DOHH2 (cell line): ENCODE measurements at regions not wholly inside any gene's neighbourhood (a gene's known extent, or its start where the extent isn't known, plus 50 kb on each side); places are given as distances from the start of the nearest gene placed in this dataset.

Source experiments
- H3F3A ChIP-seq: fragments of 200-600 bp; sonication (generic), shearing (Covaris generic); 2 replicates; pipeline ENCODE4 v1.6.0; 2016; ENCODE audit warnings: antibody characterized with exemption, mild to moderate bottlenecking; ENCODE audit not compliant: control insufficient read depth, insufficient read depth
- H3K27ac ChIP-seq: fragments of 200-600 bp; sonication (generic); 2 replicates; pipeline ENCODE4 v1.5.1; 2014; ENCODE audit warnings: low read depth, mild to moderate bottlenecking, low read length, moderate library complexity
- H3K27me3 ChIP-seq: fragments of 200-600 bp; sonication (generic); 2 replicates; pipeline ENCODE4 v1.6.1; 2014; ENCODE audit warnings: mild to moderate bottlenecking, low read length, mixed read lengths; ENCODE audit not compliant: control insufficient read depth
- H3K36me3 ChIP-seq: fragments of 200-600 bp; sonication (generic); 2 replicates; pipeline ENCODE4 v1.6.1; 2014; ENCODE audit warnings: mild to moderate bottlenecking, low read length, moderate library complexity, mixed read lengths; ENCODE audit not compliant: control insufficient read depth
- H3K4me1 ChIP-seq: fragments of 200-600 bp; sonication (generic); 2 replicates; pipeline ENCODE4 v1.6.1; 2014; ENCODE audit warnings: mild to moderate bottlenecking, low read length, mixed read lengths; ENCODE audit not compliant: control insufficient read depth
- H3K4me2 ChIP-seq: fragments of 200-600 bp; sonication (generic); 2 replicates; pipeline ENCODE4 v1.6.0; 2014; ENCODE audit warnings: mild to moderate bottlenecking, low read length, moderate library complexity
- H3K4me3 ChIP-seq: fragments of 200-600 bp; sonication (generic); 2 replicates; pipeline ENCODE4 v1.5.1; 2014; ENCODE audit warnings: mild to moderate bottlenecking, low read length, mixed read lengths
- H3K79me2 ChIP-seq: fragments of 200-600 bp; sonication (generic); 2 replicates; pipeline ENCODE4 v1.6.1; 2014; ENCODE audit warnings: mild to moderate bottlenecking, low read length, mixed read lengths; ENCODE audit not compliant: control insufficient read depth
- H3K9me2 ChIP-seq: fragments of 200-600 bp; sonication (generic); replicated peaks from 2 replicates; pipeline ENCODE4 v1.6.1; 2014; ENCODE audit warnings: mild to moderate bottlenecking, low read length, mixed read lengths; ENCODE audit not compliant: control insufficient read depth
- H3K9me3 ChIP-seq: fragments of 200-600 bp; sonication (generic); 2 replicates; pipeline ENCODE4 v1.6.1; 2014; ENCODE audit warnings: antibody characterized with exemption, low read length, mixed read lengths; ENCODE audit not compliant: control insufficient read depth, insufficient read depth
- H4K20me1 ChIP-seq: fragments of 200-600 bp; sonication (generic); 2 replicates; pipeline ENCODE4 v1.6.0; 2014; ENCODE audit warnings: low read depth, mild to moderate bottlenecking, antibody characterized with exemption, low read length, moderate library complexity; ENCODE audit not compliant: control insufficient read depth, insufficient read depth
- CTCF ChIP-seq: fragments of 200-600 bp; sonication (generic); IDR thresholded peaks from one replicate; pipeline ENCODE4 v1.5.1; 2014; ENCODE audit warnings: antibody characterized with exemption, mild to moderate bottlenecking, low read depth, low read length; ENCODE audit not compliant: poor library complexity, severe bottlenecking
- EZH2phosphoT487 ChIP-seq: fragments of 200-600 bp; sonication (generic); IDR thresholded peaks from 2 replicates; pipeline ENCODE4 v1.6.1; 2017; ENCODE audit warnings: borderline replicate concordance, mild to moderate bottlenecking, antibody characterized with exemption, low read length, moderate library complexity, mixed read lengths

GRCh38 chr2:187165936-187166610 is 282.0 kb downstream of the CALCRL start:
- Histone ChIP-seq H3K36me3 (no peaks in the 10 kb centered on the region), H3K9me3 (no peaks in the 10 kb centered on the region), H3F3A (0 out of 2 replicates have a peak, but pooled peaks cover 2% of the 10 kb centered on the region), H3K27me3 (no peaks in the 10 kb centered on the region), H3K27ac (no peak overlapping the region), H3K79me2 (no peaks in the 10 kb centered on the region), H3K4me1 (peaks cover 19% of the 10 kb centered on the region), H3K9me2 (no peaks in the 10 kb centered on the region), H3K4me3 (no peak overlapping the region), H3K4me2 (no peak overlapping the region), H4K20me1 (no peaks in the 10 kb centered on the region)
- TF ChIP-seq CTCF (no peak), EZH2phosphoT487 (no peak)

GRCh38 chr2:187158452-187158851 is 289.6 kb downstream of the CALCRL start:
- Histone ChIP-seq H3K4me1 (no peaks in the 10 kb centered on the region), H3K4me3 (no peak overlapping the region), H3K9me3 (no peaks in the 10 kb centered on the region), H3K4me2 (no peak overlapping the region), H3K79me2 (no peaks in the 10 kb centered on the region), H4K20me1 (no peaks in the 10 kb centered on the region), H3K36me3 (no peaks in the 10 kb centered on the region), H3K9me2 (no peaks in the 10 kb centered on the region), H3K27me3 (no peaks in the 10 kb centered on the region), H3K27ac (no peak overlapping the region), H3F3A (no peaks in the 10 kb centered on the region)
- TF ChIP-seq EZH2phosphoT487 (no peak), CTCF (no peak)

- TF ChIP-seq CTCF: no peak
- no peak for TF ChIP-seq EZH2phosphoT487
- Histone ChIP-seq H3K4me1 (no peaks in the 10 kb centered on the region), H3K4me2 (no peak overlapping the region)
Measured at GRCh38 chr2:187157046-187157445, 291.0 kb downstream of the CALCRL start.

More at GRCh38 chr2:187157046-187157445, 291.0 kb downstream of the CALCRL start:
- H3K9me2 ChIP-seq: no peaks in the 10 kb centered on the region
- H3K9me3 ChIP-seq: no peaks in the 10 kb centered on the region
- H3K27ac ChIP-seq: no peak overlapping the region
- no peaks in the 10 kb centered on the region for H3K79me2 ChIP-seq
- H3F3A ChIP-seq: no peaks in the 10 kb centered on the region
- no peaks in the 10 kb centered on the region for H4K20me1 ChIP-seq
- H3K4me3 ChIP-seq: no peak overlapping the region
- no peaks in the 10 kb centered on the region for H3K27me3 ChIP-seq
- no peaks in the 10 kb centered on the region for H3K36me3 ChIP-seq
